ENCODE measurements at regions not wholly inside any gene's neighbourhood (a gene's known extent, or its start where the extent isn't known, plus 50 kb on each side); places are given as distances from the start of the nearest gene placed in this dataset.
A peak's percentile ranks its signal among the peaks of the same experiment; 100 is the strongest.
"Not testable (repeated sequence)": the region's sequence is repeated elsewhere in the genome, so short reads cannot be mapped to it uniquely, and the experiment has no call there.

GRCh38 chr7:131957338-131958020 lies 401.1 kb upstream of the PODXL start:
- no peak for DNase-seq

DNA sequence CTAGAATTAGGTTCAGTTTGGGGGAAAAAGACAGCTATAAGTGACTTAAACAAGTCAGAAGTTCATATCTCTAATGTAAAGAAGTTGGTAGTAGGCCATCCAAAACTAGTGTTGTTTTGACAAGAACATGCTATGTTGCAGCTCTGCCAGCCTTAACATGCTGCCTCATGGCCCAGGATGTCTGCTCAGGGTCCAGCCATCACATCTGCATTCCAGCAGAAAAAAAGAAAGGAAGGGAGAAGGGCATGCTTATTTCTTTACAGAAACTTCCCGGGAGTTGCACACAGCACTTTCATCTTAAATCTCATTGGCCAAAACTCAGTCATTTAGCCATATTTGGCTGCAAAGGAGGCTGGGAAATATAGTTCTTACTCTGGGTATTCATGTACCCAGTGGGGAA lies 400.4 kb upstream of the PODXL start:
- DNase-seq, result no peak

- no peak for DNase-seq
Measured at GRCh38 chr7:131955679-131956078, 399.3 kb upstream of the PODXL start.

GRCh38 chr7:131953184-131953583 lies 396.8 kb upstream of the PODXL start:
- DNase-seq, result no peak

- no peak for DNase-seq
Measured at GRCh38 chr7:131952365-131952764, 395.9 kb upstream of the PODXL start.

GRCh38 chr7:131950758-131951157 lies 394.3 kb upstream of the PODXL start:
- DNase-seq, result no peak

- no peak for DNase-seq
Measured at GRCh38 chr7:131949659-131950058, 393.2 kb upstream of the PODXL start.

- DNase-seq, result no peak
Measured at GRCh38 chr7:131948434-131949053, 392.1 kb upstream of the PODXL start.

GRCh38 chr7:131947661-131948060 lies 391.2 kb upstream of the PODXL start:
- no peak for DNase-seq

- no peak for DNase-seq
Measured at GRCh38 chr7:131945957-131946544, 389.6 kb upstream of the PODXL start.

DNA sequence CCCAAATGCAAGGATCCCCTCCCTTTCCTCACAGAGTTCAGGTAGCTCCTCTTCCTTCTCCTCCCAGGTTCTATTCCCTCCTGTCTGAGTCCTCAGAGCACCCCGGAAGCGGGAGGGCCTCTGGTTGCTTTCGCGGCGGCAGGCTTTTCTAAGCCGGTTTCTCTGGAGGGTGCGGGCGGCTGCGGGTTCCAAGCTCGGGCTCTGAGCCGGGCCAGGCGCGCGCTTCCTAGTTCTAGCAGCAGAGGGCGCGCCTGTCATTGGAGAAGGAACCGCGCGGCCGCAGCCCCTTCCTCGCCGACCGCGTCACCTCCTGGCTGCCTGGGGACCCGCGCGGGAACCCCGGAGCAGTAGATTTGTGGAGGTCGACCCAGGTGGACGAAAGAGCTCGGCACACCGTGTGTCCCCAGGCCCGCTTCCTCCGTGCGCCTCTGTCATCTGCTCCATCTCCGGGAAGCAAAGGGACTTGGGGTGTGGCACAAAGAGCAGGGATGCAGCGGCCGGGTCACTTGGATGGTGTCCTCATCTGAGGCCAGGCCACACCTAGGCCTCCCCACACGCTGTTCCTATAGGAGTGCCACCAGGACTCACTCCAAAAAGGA lies 389.0 kb upstream of the PODXL start:
- peak; percentile 13 for DNase-seq

DNA sequence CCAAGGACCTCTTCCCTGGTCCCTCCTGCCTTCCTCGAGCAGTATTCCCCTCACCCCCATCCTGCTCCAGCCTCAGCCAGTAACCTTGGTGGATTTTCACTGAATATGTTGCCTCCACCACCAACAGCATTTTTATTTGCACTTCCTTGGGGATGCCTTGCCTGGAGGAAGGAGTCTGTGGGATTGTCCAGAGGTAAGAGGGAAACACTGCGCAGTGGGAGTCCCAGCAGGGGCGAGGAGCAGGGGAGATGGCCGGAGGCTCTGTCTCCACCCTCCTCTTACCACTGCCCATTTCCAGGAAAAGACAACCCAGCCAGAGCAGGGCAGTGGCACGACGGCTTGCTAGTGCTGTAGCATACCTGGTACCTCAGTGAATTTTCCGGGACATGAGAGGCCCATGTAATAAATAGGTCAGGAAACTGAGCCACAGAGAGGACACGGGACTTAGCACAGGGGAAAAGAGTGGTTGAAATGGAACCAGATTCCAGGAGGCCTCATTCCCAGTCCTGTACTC lies 388.2 kb upstream of the PODXL start:
- no peak for DNase-seq

- DNase-seq, result no peak
Measured at GRCh38 chr7:131943646-131944045, 387.2 kb upstream of the PODXL start.

GRCh38 chr7:131943211-131943610 lies 386.8 kb upstream of the PODXL start:
- no peak for DNase-seq

DNA sequence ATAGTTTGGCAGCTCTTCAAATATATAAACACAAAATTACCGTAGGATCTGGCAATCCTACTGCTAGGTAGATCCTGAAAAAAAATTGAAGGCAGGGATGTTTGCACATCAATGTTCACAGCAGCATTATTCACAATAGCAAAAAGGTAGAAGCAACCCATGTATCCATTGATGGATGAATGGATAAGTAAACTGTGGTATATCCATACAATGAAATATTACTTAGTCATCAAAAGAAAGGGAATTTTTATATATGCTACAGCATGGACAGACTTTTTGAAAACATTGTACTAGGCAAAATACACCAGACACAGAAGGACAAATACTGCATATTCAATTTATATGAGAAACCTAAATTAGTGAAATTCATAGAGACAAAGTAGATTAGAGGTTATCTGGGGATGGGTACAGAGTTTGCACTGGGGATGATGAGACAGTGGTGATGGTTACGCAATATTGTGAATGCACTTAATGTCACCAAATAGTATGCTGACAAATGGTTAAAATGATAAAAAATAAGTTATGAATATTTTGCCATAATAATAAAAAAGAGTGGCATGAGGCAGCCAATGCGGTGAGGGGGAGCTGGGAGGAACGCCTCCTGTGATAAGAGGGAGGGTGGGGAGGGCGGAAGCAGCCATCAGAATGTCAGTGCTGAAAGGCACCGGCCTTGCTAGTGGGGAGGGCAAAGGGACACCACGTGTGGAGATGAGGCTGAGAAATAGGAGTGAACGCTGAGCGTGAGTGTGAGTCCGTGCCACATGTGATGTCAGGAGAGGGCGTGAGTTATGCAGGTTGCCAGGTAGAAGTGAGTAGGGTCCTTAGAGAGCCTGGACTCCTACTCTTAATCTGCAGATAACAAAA lies 386.1 kb upstream of the PODXL start:
- no peak for DNase-seq

GRCh38 chr7:131941291-131941690 lies 384.9 kb upstream of the PODXL start:
- no peak for DNase-seq

DNA sequence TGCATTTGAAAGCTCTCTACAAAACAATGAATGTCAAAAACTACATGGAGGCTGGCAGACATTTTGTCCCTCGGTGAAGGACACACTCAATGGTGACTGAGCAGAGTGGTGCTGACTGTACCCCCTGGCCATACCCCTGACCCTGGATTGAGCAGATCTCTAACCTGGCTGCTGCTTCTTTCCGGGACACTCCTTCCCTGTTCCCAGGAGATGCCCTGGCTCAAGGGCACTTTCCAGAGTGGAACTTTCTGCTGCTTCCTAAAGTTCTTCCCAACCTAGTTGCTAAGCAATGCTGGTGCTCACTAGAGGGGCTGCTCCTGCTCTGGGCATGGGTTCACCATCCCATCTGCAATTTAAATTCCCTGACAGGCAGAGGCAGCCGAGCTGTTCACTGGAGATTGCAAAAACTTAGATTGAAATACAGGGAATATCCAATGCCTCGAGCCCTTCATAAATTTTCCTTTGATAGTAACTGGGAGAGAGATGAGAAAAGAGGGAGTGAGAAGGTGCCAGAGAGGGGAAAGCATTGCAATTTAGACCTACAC lies 384.3 kb upstream of the PODXL start:
- no peak for DNase-seq

- DNase-seq, result not testable (repeated sequence)
Measured at GRCh38 chr7:131938788-131939187, 382.4 kb upstream of the PODXL start.

DNA sequence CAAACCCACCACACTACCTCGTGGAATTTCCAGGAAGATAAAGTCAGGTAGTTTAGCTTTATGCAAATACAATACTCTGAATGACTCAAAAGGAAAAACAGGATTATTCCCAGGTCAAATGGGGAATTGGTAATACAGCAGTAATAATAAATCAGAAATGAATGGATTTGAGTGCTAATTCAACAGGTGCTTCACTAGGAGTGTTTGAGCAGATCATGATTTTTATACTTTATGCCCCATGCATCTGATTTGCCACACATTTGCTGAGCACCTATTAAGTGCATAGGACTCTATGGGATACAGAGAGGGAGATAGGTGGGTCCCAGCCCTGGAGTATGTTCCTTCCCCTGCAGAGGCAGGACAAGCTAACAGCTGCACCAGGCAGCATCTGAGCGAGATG lies 381.4 kb upstream of the PODXL start:
- DNase-seq, result no peak

DNA sequence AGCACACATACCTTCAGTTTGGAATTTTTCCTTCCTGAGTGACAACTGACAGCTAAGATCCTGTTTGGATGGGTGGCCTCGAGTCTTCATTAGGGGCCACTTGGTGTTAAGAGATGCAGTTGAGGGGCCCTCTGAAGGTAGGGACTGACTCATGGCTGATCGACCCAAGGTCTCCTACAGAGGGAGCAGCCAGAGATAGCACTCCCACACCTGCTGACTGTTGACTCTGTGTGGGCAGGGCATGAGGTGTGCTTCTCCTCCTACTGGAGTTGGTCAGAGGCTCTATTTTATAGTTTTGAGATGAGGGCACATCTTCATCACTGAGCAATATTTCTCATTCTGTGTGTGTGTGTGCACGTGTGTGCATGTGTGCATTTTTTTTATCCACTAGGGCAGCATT lies 378.8 kb upstream of the PODXL start:
- DNase-seq, result no peak

DNA sequence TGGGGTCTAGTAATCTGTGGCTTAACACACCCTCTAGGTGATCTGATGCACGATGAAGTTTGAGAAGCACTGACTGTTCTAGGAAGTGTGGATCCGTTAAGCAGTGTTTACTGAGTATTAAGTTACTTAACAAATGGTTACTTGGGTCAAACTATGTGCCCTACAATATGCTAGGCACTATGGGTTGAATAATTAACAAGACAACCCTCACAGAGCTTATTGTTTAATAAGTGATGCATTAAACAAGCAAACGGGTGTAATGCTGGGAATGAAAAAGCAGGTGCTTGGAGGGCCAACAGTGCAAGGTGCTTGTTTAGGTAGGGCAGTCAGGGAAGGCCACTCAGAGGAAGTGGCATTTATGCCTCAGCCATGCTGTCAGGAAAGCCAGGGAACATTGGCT lies 378.0 kb upstream of the PODXL start:
- no peak for DNase-seq

DNA sequence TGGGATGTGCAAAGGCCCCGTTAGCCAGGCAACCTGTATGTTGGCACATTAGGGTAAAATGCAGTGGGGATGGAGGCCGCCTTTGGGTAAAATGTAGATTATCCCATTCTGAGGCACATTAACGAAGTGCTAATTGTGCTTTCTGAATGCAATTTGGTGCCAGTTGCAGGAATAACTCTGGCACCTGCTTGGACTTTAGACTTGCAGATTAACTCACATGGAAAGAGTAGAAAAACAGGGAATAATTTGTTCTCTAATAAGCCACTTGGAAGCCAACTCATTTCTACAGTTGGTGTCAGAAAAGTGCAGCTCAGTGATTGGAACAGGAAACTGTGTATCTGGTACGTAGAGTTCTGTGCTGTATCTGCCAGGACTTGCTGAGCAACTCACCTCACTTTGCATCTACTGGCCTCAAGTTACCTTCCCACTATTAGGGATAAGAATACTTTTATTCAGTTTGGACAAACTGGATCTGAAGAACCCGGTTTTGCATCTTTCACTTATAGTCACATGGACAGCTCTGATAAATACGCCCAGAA lies 377.4 kb upstream of the PODXL start:
- no peak for DNase-seq

Data from NCI-H2107 (cell line).